GM06990 (cell line): ENCODE measurements at regions not wholly inside any gene's neighbourhood (a gene's known extent, or its start where the extent isn't known, plus 50 kb on each side); places are given as distances from the start of the nearest gene placed in this dataset.
"Not testable (repeated sequence)": the region's sequence is repeated elsewhere in the genome, so short reads cannot be mapped to it uniquely, and the experiment has no call there.

Source experiments
- DNase-seq: peaks from one replicate; pipeline ENCODE4 v3.0.0-alpha.2; 2011; ENCODE audit not compliant: insufficient read length; ENCODE audit errors: extremely low read depth
- H3K27me3 ChIP-seq: replicated peaks from 2 replicates; pipeline ENCODE4 v1.6.0; 2011; ENCODE audit warnings: low read length; ENCODE audit not compliant: control insufficient read depth, insufficient read depth
- H3K36me3 ChIP-seq: 2 replicates; pipeline ENCODE4 v1.5.1; 2011; ENCODE audit warnings: low read length; ENCODE audit not compliant: control insufficient read depth, insufficient read depth
- H3K4me3 ChIP-seq: replicated peaks from 2 replicates; pipeline ENCODE4 v1.5.1; 2011; ENCODE audit warnings: low read depth, mild to moderate bottlenecking, control low read depth, low read length
- CTCF ChIP-seq: IDR thresholded peaks from 2 replicates; pipeline ENCODE4 v1.5.1; 2011; ENCODE audit warnings: low read length, control low read depth, mild to moderate bottlenecking, inconsistent platforms; ENCODE audit not compliant: insufficient read depth, poor library complexity, severe bottlenecking

- no peaks in the 10 kb centered on the region for H3K36me3 ChIP-seq
- no peak for TF ChIP-seq CTCF
- no peak overlapping the region for H3K4me3 ChIP-seq
- DNase-seq, result no peak
- no peaks in the 10 kb centered on the region for H3K27me3 ChIP-seq
Observed at GRCh38 chr5:23756779-23757178, 249.4 kb downstream of the PRDM9 start.

- TF ChIP-seq CTCF, result no peak
- H3K4me3 ChIP-seq, result no peak overlapping the region
- no peaks in the 10 kb centered on the region for H3K27me3 ChIP-seq
- no peaks in the 10 kb centered on the region for H3K36me3 ChIP-seq
- no peak for DNase-seq
Observed at GRCh38 chr5:23763170-23763569, 255.8 kb downstream of the PRDM9 start.

- H3K36me3 ChIP-seq, result no peaks in the 10 kb centered on the region
- TF ChIP-seq CTCF, result no peak
- no peak overlapping the region for H3K4me3 ChIP-seq
- no peak for DNase-seq
- H3K27me3 ChIP-seq, result no peaks in the 10 kb centered on the region
Observed at GRCh38 chr5:23776684-23777083, 269.3 kb downstream of the PRDM9 start.

- not testable (repeated sequence) for H3K27me3 ChIP-seq, H3K4me3 ChIP-seq, DNase-seq, H3K36me3 ChIP-seq
Observed at GRCh38 chr5:23800307-23800706, 292.9 kb downstream of the PRDM9 start.

- DNase-seq, result no peak
- Histone ChIP-seq H3K4me3 (no peak overlapping the region), H3K27me3 (no peaks in the 10 kb centered on the region), H3K36me3 (no peaks in the 10 kb centered on the region)
- peak; percentile 10 for TF ChIP-seq CTCF
Observed at GRCh38 chr5:23820765-23821471, 313.5 kb downstream of the PRDM9 start.

GRCh38 chr5:23823521-23823920 lies 316.1 kb downstream of the PRDM9 start:
- Histone ChIP-seq H3K27me3 (no peaks in the 10 kb centered on the region), H3K4me3 (no peak overlapping the region), H3K36me3 (no peaks in the 10 kb centered on the region)
- no peak for DNase-seq
- no peak for TF ChIP-seq CTCF
